H1 (cell line): ENCODE measurements at regions not wholly inside any gene's neighbourhood (a gene's known extent, or its start where the extent isn't known, plus 50 kb on each side); places are given as distances from the start of the nearest gene placed in this dataset.

Experiments used
- CTCF ChIA-PET: fragments of 300-600 bp; sonication (Branson Sonifier 250); formaldehyde crosslinking; loops from one replicate; lab custom pipeline; 2021; ENCODE audit not compliant: partially characterized antibody; lab: Charles Lee
- POLR2A ChIA-PET: fragments of 300-600 bp; sonication (Branson Sonifier 250); formaldehyde crosslinking; loops from one replicate; lab custom pipeline; 2021; ENCODE audit warnings: inconsistent platforms; ENCODE audit not compliant: partially characterized antibody; lab: Charles Lee
- DNase-seq, 2 experiments: peaks; one replicate each; pipeline versions ENCODE4 v3.0.0 to v3.0.0-alpha.2; 2010 to 2022; ENCODE audit warnings: low spot score in 2 of 2, low read depth in 1 of 2, mixed read lengths in 1 of 2
- FAIRE-seq: peaks from 2 replicates; lab custom pipeline; 2011; peaks lifted over from hg19 to GRCh38; lab: Jason Lieb, UNC
- H2AFZ ChIP-seq: 2 replicates; pipeline ENCODE4 v1.8.1; 2012; ENCODE audit warnings: low read length, inconsistent platforms
- H2AK5ac ChIP-seq: 2 replicates; pipeline ENCODE4 v1.6.1; 2013; ENCODE audit warnings: low read depth, low read length
- H2BK120ac ChIP-seq: replicated peaks from 2 replicates; pipeline ENCODE3; 2013; ENCODE audit warnings: low read depth, low read length, inconsistent platforms
- H2BK12ac ChIP-seq: 2 replicates; pipeline ENCODE4 v1.6.1; 2013; ENCODE audit warnings: low read depth, low read length
- H2BK15ac ChIP-seq: 2 replicates; pipeline ENCODE4 v1.6.1; 2013; ENCODE audit warnings: low read length
- H2BK20ac ChIP-seq: 2 replicates; pipeline ENCODE4 v1.6.1; 2013; ENCODE audit warnings: low read length
- H2BK5ac ChIP-seq: 2 replicates; pipeline ENCODE4 v1.6.1; 2013; ENCODE audit warnings: low read depth, low read length
- H3K14ac ChIP-seq: 2 replicates; pipeline ENCODE4 v1.6.1; 2013; ENCODE audit warnings: inconsistent platforms; ENCODE audit not compliant: insufficient read length
- H3K18ac ChIP-seq: 2 replicates; pipeline ENCODE4 v1.6.1; 2013; ENCODE audit warnings: low read length; ENCODE audit errors: extremely low read depth
- H3K23ac ChIP-seq: 2 replicates; pipeline ENCODE4 v1.6.1; 2013; ENCODE audit warnings: inconsistent platforms; ENCODE audit not compliant: insufficient read length
- H3K23me2 ChIP-seq: 2 replicates; pipeline ENCODE4 v1.6.1; 2013; ENCODE audit warnings: low read depth, low read length
- H3K27ac ChIP-seq: 2 replicates; pipeline ENCODE4 v1.6.1; 2011; ENCODE audit warnings: low read depth, low read length, inconsistent platforms
- H3K27me3 ChIP-seq, 4 experiments: replicated peaks in 1 of 4; 1 replicate in 1 of 4; 2 replicates in 3 of 4; pipeline versions ENCODE4 v1.6.1 to v1.8.1; 2011 to 2013; ENCODE audit warnings: low read length in 3 of 4, mild to moderate bottlenecking in 3 of 4, inconsistent platforms in 2 of 4, mixed read lengths in 2 of 4, moderate library complexity in 1 of 4; ENCODE audit not compliant: control insufficient read depth in 3 of 4, insufficient read depth in 3 of 4; ENCODE audit errors: extremely low read depth in 1 of 4
- H3K36me3 ChIP-seq, 4 experiments: 2 replicates each; pipeline versions ENCODE4 v1.6.1 to v1.8.1; 2011 to 2013; ENCODE audit warnings: mild to moderate bottlenecking in 4 of 4, low read length in 3 of 4, moderate library complexity in 2 of 4, control low read depth in 1 of 4, inconsistent platforms in 1 of 4; ENCODE audit not compliant: insufficient read depth in 4 of 4, control insufficient read depth in 2 of 4
- H3K4ac ChIP-seq: replicated peaks from 2 replicates; pipeline ENCODE3; 2013; ENCODE audit warnings: low read length, low read depth, mixed read lengths, inconsistent platforms; ENCODE audit not compliant: insufficient read length
- H3K4me1 ChIP-seq, 4 experiments: replicated peaks in 1 of 4; 1 replicate in 1 of 4; 2 replicates in 3 of 4; pipeline versions ENCODE4 v1.6.1 to v1.8.1; 2011 to 2013; ENCODE audit warnings: low read length in 3 of 4, inconsistent platforms in 2 of 4, mixed read lengths in 1 of 4; ENCODE audit not compliant: insufficient read depth in 4 of 4, control insufficient read depth in 3 of 4
- H3K4me2 ChIP-seq, 2 experiments: 2 replicates each; pipeline versions ENCODE4 v1.6.1 to v1.8.1; 2011 to 2013; ENCODE audit warnings: low read depth in 2 of 2, low read length in 2 of 2, control low read depth in 1 of 2, inconsistent platforms in 1 of 2, mild to moderate bottlenecking in 1 of 2; ENCODE audit not compliant: insufficient read depth in 1 of 2
- H3K4me3 ChIP-seq, 4 experiments: fragments of 200-600, 300-600 bp in 1 of 4; sonication (generic), shearing (Covaris generic), sonication (Bioruptor Twin) in 1 of 4; 2 replicates each; pipeline versions ENCODE4 v1.5.1 to v1.8.1; 2011 to 2016; ENCODE audit warnings: low read length in 4 of 4, low read depth in 3 of 4, control low read depth in 2 of 4, inconsistent platforms in 2 of 4, mild to moderate bottlenecking in 2 of 4, mixed read lengths in 1 of 4, moderate library complexity in 1 of 4; ENCODE audit not compliant: insufficient read depth in 2 of 4; ENCODE audit errors: extremely low read depth in 1 of 4
- H3K56ac ChIP-seq: replicated peaks from 2 replicates; pipeline ENCODE3; 2013; ENCODE audit warnings: low read depth, mild to moderate bottlenecking, mixed read lengths, low read length, inconsistent platforms; ENCODE audit not compliant: insufficient read length
- H3K79me1 ChIP-seq: 2 replicates; pipeline ENCODE4 v1.6.1; 2013; ENCODE audit warnings: low read depth, low read length, control low read depth
- H3K79me2 ChIP-seq, 2 experiments: 2 replicates each; pipeline versions ENCODE4 v1.6.1 to v1.8.1; 2012 to 2013; ENCODE audit warnings: low read length in 2 of 2, mild to moderate bottlenecking in 2 of 2, inconsistent platforms in 1 of 2; ENCODE audit not compliant: insufficient read depth in 2 of 2, control insufficient read depth in 1 of 2
- H3K9ac ChIP-seq, 4 experiments: replicated peaks in 1 of 4; 1 replicate in 1 of 4; 2 replicates in 3 of 4; pipeline versions ENCODE4 v1.6.1 to v1.8.1; 2011 to 2013; ENCODE audit warnings: low read depth in 3 of 4, low read length in 3 of 4, control low read depth in 2 of 4, mild to moderate bottlenecking in 2 of 4, moderate library complexity in 2 of 4, inconsistent platforms in 1 of 4; ENCODE audit errors: extremely low read depth in 1 of 4
- H3K9me3 ChIP-seq, 2 experiments: 2 replicates each; pipeline versions ENCODE4 v1.6.1 to v1.8.1; 2012 to 2013; ENCODE audit warnings: mild to moderate bottlenecking in 2 of 2, moderate library complexity in 2 of 2, control low read depth in 1 of 2, inconsistent platforms in 1 of 2, low read depth in 1 of 2, low read length in 1 of 2, mixed read lengths in 1 of 2; ENCODE audit not compliant: insufficient read depth in 2 of 2
- H4K20me1 ChIP-seq, 2 experiments: replicated peaks in 1 of 2; 2 replicates each; pipeline versions ENCODE3 to v1.8.1; 2011 to 2013; ENCODE audit warnings: inconsistent platforms in 2 of 2, low read length in 2 of 2, mild to moderate bottlenecking in 1 of 2; ENCODE audit not compliant: insufficient read depth in 2 of 2, control insufficient read depth in 1 of 2
- H4K5ac ChIP-seq: 2 replicates; pipeline ENCODE4 v1.6.1; 2013; ENCODE audit warnings: low read length, low read depth, mixed read lengths, inconsistent platforms; ENCODE audit not compliant: insufficient read length
- H4K8ac ChIP-seq: 2 replicates; pipeline ENCODE4 v1.8.0; 2013; ENCODE audit warnings: mild to moderate bottlenecking, moderate library complexity, low read length, inconsistent platforms; ENCODE audit not compliant: insufficient read depth; ENCODE audit errors: extremely low read depth
- H4K91ac ChIP-seq: replicated peaks from 2 replicates; pipeline ENCODE3; 2013; ENCODE audit warnings: low read length, mixed read lengths, inconsistent platforms; ENCODE audit not compliant: insufficient read length
- CEBPB ChIP-seq: IDR thresholded peaks from 2 replicates; pipeline ENCODE4 v1.6.1; 2012; ENCODE audit warnings: low read depth, low read length
- E2F6 ChIP-seq: IDR thresholded peaks from 2 replicates; pipeline ENCODE4 v1.6.1; 2012; ENCODE audit warnings: inconsistent platforms
- WGBS, 2 experiments: shearing (Covaris generic) in 1 of 2; methylation state at CpG; one replicate each; pipeline versions ENCODE4 v1.1.6 to v1.1.7; 2013 to 2015; ENCODE audit warnings: low lambda C conversion rate in 2 of 2, mixed read lengths in 2 of 2, inconsistent platforms in 1 of 2, low coverage in 1 of 2, missing lambda C conversion rate in 1 of 2; ENCODE audit not compliant: insufficient replicate concordance in 2 of 2, insufficient coverage in 1 of 2, insufficient read length in 1 of 2; ENCODE audit errors: extremely low coverage in 1 of 2, missing lambda C conversion rate in 1 of 2; 5-methylcytosine and 5-hydroxymethylcytosine counted together

GRCh38 chr2:237207646-237208045 is 122.0 kb downstream of the COPS8 start:
- Histone ChIP-seq H3K79me2 (no peaks in the 10 kb centered on the region; a peak in 1 of 4 replicates), H3K9me3 (peaks cover 0 to 5% of the 10 kb centered on the region in 2 experiments; a peak in 1 of 4 replicates), H3K23me2 (peaks cover 13% of the 10 kb centered on the region), H4K20me1 (peaks cover 0 to 5% of the 10 kb centered on the region in 2 experiments), H3K27me3 (no peaks in the 10 kb centered on the region; a peak in 1 of 7 replicates), H2BK5ac (no peak overlapping the region), H3K18ac (no peak overlapping the region), H2BK12ac (no peak overlapping the region; the same call in 1 of the 2 replicates), H2BK120ac (no peak overlapping the region), H3K14ac (no peak overlapping the region), H2AK5ac (no peak overlapping the region), H4K8ac (no peak overlapping the region), H3K79me1 (no peaks in the 10 kb centered on the region), H3K56ac (no peak overlapping the region), H3K4me1 (peaks cover 3 to 19% (median 15%) of the 10 kb centered on the region in 4 experiments), H4K5ac (no peak overlapping the region), H3K4me2 (no peak overlapping the region), H3K27ac (no peak overlapping the region), H3K23ac (no peak overlapping the region), H4K91ac (no peak overlapping the region), H3K4me3 (no peak overlapping the region), H2BK15ac (peak overlapping the region; percentile 19; the same call in 1 of the 2 replicates)
- WGBS, 2 experiments, result 77% methylated on average over 7 of the region's 7 CpGs; no CpG with 5 or more reads in 1 of the 2 experiments
- FAIRE-seq, result no peak
- ChIA-PET CTCF (interaction anchor here (1.6 kb wide), 1 partner anchor 11 kb away, joined by 6 read pairs; no protein-coding TSS in a partner anchor), POLR2A (no interaction called here)
- TF ChIP-seq E2F6 (no peak), CEBPB (peak; percentile 46; the same call in 1 of the 2 replicates)
- TF ChIP-seq, all 59 proteins: peak for 1
- Histone ChIP-seq H2AFZ (no peak overlapping the region), H3K4ac (no peak overlapping the region), H3K36me3 (peaks cover 0 to 2% (median 0%) of the 10 kb centered on the region in 4 experiments; a peak in 1 of 8 replicates), H3K9ac (no peak overlapping the region), H2BK20ac (peak overlapping the region; percentile 52; the same call in 1 of the 2 replicates)
- no peak for DNase-seq
